ENCODE measurements at regions not wholly inside any gene's neighbourhood (a gene's known extent, or its start where the extent isn't known, plus 50 kb on each side); places are given as distances from the start of the nearest gene placed in this dataset.
A peak's percentile ranks its signal among the peaks of the same experiment; 100 is the strongest.
"Not testable (repeated sequence)": the region's sequence is repeated elsewhere in the genome, so short reads cannot be mapped to it uniquely, and the experiment has no call there.

- DNase-seq: no peak
Observed at GRCh38 chr10:101280511-101280910, 51.2 kb upstream of the LBX1 start.

- not testable (repeated sequence) for DNase-seq
Observed at GRCh38 chr10:101280921-101281320, 51.7 kb upstream of the LBX1 start.

GRCh38 chr10:101282947-101283346 lies 53.7 kb upstream of the LBX1 start:
- no peak for DNase-seq

GRCh38 chr10:101283762-101284100 lies 54.5 kb upstream of the LBX1 start:
- DNase-seq: no peak

GRCh38 chr10:101284101-101284743 lies 55.0 kb upstream of the LBX1 start:
- no peak for DNase-seq

GRCh38 chr10:101284744-101285463 lies 55.6 kb upstream of the LBX1 start:
- DNase-seq: no peak

GRCh38 chr10:101285519-101286070 lies 56.3 kb upstream of the LBX1 start:
- no peak for DNase-seq

GRCh38 chr10:101286248-101287046 lies 57.2 kb upstream of the LBX1 start:
- no peak for DNase-seq

- no peak for DNase-seq
Observed at GRCh38 chr10:101287183-101287996, 58.1 kb upstream of the LBX1 start.

GRCh38 chr10:101287997-101288635 lies 58.9 kb upstream of the LBX1 start:
- no peak for DNase-seq

- no peak for DNase-seq
Observed at GRCh38 chr10:101289541-101289940, 60.3 kb upstream of the LBX1 start.

GRCh38 chr10:101290431-101290830 lies 61.2 kb upstream of the LBX1 start:
- DNase-seq: no peak

- no peak for DNase-seq
Observed at GRCh38 chr10:101290881-101291280, 61.6 kb upstream of the LBX1 start.

- DNase-seq: peak; percentile 20
Observed at GRCh38 chr10:101291331-101292193, 62.3 kb upstream of the LBX1 start.

- DNase-seq: no peak
Observed at GRCh38 chr10:101292194-101293006, 61.6 kb upstream of the BTRC start.

- no peak for DNase-seq
Observed at GRCh38 chr10:101293007-101293723, 60.8 kb upstream of the BTRC start.

GRCh38 chr10:101294109-101294508 lies 59.9 kb upstream of the BTRC start:
- no peak for DNase-seq

GRCh38 chr10:101295261-101295660 lies 58.7 kb upstream of the BTRC start:
- no peak for DNase-seq

GRCh38 chr10:101297901-101298486 lies 56.0 kb upstream of the BTRC start:
- peak; percentile 20 for DNase-seq
